NCI-H748 (cell line): ENCODE measurements at regions not wholly inside any gene's neighbourhood (a gene's known extent, or its start where the extent isn't known, plus 50 kb on each side); places are given as distances from the start of the nearest gene placed in this dataset.

Experiments
- DNase-seq: peaks from one replicate; lab custom pipeline; 2025; ENCODE audit not compliant: unreplicated experiment; lab: John Stamatoyannopoulos, UW

DNA sequence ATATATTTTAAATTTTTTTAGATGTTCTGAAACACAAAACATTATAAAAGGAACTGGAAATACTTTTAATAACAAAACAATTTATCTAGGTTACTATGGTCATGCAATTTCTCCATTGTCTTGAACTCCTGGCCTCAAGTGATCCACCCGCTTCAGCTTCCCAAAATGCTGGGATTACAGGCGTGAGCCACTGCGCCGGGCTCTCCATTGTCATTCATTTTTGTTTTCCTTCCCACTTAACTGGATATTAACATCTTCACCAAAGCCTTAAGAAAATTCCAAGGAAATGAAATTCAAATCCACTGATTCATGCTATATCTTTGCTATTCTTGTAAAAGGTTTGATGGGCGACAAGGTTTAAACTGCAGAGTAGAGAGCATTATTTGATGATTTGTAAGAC lies 279.5 kb upstream of the PKN2 start:
- no peak for DNase-seq

DNA sequence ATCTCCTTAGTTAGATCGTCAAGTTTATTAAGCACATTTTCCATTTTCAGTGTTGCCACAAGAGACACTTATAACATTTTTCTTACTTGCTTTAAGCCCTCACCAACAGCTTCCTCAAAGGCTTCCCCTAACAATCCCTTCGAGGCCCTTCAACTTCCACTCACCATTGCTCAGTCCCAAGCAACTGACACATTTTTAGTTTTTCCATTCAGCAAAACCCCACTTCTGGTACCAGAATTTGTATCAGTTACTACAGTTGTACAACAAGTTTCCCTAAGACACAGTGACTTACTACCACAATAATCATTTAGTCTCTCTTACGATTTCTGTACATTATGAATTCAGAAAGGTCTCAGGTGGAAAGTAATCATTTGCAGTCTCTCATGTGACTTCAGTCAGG lies 276.8 kb upstream of the PKN2 start:
- no peak for DNase-seq

DNA sequence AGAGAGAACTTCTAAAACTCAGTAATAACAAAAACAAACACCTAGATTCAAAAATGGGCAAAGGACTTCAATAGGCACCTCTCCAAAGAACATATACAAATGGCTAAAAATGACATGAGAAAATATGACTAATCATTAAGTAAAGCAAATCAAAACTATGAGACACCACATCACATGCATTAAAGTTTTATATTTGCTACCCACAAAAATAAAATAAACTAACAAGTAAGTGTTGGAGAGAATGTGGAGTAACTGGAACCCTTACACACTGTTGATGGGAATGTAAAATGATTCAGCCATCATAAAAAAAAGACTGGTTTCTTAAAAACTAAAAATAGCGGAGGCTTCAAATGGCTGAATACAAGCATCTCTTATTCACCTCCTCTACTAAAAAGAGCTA lies 262.1 kb upstream of the PKN2 start:
- DNase-seq = no peak

DNA sequence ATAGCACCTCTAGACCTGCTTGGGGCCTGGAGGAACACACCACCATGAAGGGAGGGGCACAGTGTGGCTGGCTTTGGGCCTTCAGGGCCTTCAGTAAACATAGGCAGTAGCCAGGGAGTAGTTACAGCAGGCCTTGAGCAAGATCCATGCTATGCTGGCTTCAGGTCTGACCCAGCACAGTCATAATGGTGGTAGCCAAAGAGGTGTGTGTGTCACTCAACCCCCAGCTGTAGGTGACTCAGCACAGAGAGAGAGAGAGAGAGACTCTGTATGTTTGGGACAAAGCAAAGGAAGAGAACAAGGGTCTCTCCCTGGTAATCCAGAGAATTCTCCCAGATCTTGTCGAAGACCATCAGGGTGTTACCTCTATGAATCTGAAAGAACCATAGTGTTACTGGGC lies 250.5 kb upstream of the PKN2 start:
- DNase-seq = no peak

DNA sequence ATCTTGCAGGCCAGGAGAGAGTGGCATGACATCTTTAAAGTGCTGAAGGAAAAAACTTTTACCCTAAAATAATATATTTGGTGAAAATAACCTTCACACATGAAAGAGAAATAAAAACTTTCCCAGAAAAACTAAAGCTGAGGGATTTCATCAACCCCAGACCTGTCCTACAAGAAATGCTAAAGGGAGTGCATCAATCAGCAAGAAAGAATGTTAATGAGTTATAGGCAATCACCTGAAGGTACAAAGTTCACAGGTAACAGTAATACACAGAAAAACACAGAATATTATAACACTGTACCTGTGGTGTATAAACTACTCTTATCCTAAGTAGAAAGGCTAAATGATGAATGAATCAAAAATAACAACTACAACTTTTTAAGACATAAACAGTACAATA lies 249.2 kb upstream of the PKN2 start:
- no peak for DNase-seq

DNA sequence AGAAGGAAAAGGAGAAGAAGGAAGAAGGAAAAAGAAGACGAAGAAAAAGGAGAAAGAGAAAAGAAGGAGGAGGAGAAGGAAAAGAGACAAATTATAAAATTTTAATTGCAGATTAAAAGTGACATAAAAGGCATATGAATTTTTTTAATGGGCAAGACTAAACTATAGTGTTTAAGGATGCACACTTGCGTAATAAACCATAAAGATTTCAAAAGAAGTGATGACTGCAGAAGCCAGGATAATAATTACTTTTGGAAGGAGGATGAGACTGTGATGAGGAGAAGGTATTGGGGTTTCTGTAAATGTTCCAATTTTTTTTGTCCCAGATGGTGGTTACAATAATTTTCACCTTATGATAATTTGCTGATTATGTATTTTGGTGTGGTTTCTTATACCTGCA lies 243.1 kb upstream of the PKN2 start:
- DNase-seq = no peak

DNA sequence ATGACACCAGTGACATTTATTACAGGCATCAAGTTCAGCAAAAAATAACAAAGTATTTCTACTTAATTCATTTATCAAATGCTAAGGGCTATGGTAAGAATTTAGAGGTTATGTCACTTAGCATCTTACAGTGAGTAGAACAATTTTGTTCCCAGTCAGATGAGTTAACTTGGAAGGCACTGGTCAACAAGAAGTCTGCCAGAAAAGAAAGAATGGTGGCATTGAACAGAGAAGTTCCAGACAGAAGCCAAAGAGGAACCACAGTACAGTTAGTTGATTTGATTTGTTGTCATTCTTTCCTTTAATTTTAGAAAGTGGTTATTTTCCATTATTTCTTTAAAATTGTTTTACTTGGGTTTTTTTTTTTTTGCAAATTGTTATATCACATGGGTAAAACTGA lies 232.2 kb upstream of the PKN2 start:
- no peak for DNase-seq

DNA sequence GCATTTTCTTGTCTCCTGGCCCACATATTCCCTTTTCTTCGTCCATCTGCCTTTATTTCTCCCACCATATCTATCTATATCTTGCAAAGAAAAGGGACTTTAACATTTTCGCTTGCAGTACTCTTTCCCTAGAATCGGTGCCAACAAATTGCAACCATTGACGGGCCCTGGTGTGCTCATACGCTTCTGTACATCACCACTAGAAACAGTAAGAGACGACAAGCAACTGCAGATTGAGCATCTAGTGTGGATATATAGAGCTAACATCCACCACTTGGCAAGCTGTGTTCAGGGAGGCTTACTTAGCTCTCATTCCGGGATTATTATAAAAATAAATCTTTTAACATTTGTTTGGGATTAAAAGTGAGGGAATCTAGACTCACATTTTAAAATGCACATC lies 230.8 kb upstream of the PKN2 start:
- DNase-seq = no peak

DNA sequence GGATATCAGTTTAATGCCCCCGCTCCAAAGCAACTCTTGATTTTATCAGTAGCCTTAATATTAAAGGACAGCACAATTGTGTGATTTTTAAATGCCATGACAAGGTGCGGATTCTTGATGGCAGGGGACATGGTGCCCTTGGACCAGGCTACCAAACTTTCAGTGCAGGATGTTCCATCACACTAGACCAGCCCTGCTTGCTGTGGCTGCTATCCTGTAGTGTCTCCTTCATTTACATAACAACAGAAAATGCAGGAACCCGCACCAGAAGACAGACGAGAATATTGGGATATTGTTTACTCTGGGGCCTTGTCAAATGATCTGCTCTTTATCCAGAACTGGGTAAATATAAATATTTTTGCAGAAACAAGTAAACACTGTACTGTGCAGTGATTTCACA lies 229.3 kb upstream of the PKN2 start:
- DNase-seq = no peak

DNA sequence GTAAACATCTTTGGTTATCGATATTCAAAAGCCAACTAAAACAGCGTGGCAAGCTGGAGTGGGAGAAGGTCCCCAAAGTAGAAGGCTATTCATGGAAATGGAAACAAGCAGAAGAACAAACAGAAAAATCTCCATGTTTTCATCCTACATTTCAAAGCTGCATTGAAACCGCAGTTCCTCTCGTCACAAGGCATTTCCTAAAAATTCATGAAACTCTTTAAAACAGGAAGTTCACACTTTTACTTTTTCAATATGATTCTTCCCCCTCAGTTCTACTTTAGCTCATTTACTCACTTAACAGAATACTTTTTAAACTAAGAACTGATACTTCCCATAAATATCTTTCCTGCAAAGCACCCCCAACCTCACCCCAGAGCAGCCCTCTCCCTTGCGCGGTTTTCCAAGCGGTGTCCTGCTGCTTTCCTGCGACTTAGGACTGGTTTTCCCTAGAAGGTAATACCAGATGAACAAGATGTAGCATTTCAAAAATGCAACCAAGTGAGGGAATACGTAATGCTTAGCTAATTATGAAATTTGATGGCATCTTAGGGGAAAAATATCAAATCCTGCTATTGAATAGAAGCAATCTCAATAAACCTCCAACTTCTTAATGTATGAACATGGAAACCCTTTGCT lies 228.3 kb upstream of the PKN2 start:
- DNase-seq = no peak

DNA sequence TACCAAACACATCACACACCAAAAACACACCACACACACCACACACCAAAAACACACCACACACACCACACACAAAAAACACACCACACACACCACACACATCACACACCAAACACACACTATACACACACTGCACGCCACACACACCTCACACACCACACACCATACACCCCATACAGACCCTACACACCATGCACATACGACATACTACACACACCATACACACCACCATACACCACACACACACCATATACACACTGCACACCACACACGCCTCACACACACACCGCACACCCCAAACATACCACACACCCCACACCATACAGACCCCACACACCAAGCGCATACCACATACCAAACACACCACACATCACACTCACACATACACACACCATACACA lies 226.9 kb upstream of the PKN2 start:
- no peak for DNase-seq

DNA sequence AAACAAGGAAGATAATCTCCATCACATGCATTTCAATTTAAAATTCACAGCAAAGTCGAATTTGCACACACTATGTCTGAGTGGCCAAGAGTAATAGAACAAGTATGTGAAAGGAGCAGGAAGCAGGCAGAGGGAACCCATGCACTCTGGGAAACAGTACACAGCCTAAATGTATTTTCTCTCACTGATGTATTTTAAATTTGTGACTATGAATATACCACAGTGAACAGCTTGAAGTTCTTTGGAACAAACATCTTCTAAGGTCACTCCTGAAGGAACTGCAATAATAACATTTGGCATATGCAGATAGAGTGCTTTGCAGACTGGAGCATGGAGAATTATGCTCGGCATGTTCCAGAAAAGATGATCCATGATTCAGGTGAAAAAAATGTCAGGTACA lies 223.1 kb upstream of the PKN2 start:
- DNase-seq = no peak

DNA sequence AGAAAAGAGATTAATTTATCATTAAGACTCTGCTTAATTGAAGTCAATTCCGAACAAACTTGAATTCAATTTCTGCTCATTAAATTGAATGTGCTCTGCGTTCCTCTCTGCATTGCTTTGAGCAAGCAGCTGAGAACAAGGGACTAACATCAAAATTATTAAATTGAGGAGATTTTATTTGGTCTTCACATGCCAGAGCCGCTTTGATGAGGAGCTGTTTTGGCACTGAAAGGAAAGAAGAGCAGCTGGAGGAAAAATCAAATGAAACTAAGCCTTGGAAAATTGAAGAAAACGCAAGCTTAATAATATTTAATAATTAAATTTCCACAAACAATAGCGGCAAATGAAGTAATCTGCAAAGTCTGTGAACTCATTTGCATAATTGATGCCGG lies 222.0 kb upstream of the PKN2 start:
- peak; percentile 33 for DNase-seq

DNA sequence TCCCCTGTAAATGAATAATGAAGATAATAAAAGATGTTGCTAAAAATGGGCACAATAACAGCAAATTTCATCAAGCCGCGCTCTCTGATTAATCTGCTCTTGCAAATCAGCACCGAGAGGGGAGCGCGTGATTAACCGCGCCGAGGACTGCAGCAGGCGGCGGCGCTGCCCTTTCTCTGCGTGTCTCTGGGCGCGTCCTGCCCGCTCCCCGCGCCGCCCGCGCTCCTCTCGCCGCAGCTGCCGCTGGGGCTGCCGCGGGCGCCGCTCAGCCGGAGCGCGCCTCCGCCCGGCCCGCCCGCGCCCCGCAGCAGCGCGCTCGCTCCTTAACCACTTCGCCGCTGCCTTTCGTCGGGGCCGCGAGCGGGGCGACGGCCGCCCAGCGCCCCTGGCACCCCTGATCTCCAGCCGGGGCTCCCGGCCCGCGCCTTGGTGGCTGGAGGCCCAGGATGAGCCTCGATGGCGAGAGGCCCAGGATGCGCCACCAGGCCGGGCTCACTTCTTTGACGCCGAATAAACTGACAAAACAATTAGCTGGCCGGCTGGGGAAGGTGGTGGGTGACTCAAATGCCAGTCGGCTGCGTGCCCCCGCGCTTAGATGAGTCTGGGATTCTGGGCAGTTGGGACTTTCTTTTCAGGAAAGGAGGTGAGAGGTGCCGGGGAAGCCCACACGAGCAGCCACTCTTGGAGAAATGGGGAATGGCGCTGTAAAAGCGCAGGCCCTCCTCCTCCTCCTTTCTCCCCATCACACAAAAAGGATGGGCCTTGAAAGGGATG lies 221.4 kb upstream of the PKN2 start:
- DNase-seq = peak; percentile 75

DNA sequence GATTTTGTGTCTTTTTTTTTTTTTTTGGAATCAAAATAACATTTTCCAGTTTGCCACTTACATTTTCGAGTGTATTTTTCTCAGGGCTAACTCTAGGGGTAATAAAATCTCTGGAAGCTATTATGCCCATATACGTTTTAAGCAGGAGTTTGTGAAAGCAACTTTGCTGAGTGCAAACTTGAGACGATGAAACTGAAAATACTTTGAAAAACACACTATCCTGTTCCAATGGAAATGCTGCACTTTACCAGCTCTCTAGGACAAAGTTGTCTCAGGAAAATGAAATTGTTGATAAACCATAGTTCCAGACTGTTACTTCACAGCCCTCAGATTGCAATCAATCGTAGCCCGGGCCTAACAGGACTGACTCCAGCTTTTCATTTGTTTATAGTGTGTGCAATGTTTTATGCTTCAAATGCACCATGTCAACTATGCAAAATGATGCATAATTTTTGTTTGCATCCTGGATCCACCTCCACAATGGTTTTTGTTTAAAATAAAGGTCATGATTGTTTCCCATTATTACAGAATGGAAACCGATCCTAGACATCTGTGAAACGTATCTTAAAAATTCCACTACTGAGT lies 220.6 kb upstream of the PKN2 start:
- no peak for DNase-seq

DNA sequence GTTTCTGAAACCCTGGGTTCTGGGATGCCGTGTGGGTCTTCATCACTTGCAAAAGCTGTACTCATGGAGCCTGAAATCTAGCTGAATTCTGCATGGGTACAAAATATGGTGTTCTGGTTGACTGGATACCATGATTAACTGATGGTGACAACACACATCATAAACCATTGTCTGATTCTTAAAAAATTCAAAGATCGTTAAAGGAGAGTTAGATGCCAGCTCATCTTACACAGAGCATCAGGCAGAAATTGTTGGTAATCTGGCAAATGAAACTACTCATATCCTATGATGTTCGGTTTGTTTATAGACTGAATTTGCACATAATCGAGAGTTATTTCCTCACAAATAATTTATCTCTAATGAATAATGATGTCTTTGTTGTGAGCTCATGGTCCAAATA lies 218.1 kb upstream of the PKN2 start:
- no peak for DNase-seq

DNA sequence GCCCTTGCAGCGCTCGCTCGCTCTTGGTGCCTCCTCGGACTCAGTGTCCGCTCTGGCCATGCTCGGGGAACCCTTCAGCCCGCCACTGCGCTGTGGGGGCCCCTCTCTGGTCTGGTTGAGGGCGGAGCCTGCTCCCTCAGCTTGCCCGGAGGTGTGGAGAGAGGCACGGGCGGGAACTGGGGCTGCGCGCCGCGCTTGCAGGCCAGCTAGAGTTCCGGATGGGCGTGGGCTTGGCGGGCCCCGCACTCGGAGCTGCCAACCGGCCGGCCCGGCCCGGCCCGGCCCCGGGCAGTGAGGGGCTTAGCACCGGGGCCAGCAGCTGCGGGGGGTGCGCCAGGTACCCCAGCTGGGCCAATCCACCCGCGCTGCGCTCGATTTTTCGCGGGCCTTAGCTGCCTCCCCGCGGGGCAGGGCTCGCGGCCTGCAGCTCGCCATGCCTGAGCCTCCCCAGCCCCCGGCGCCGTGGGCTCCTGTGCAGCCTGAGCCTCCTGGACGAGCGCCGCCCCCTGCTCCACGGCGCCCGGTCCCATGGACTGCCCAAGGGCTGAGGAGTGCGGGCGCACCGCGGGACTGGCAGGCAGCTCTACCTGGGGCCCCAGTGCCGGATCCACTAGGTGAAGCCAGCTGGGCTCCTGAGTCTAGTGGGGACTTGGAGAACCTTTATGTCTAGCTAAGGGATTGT lies 217.0 kb upstream of the PKN2 start:
- DNase-seq = no peak

DNA sequence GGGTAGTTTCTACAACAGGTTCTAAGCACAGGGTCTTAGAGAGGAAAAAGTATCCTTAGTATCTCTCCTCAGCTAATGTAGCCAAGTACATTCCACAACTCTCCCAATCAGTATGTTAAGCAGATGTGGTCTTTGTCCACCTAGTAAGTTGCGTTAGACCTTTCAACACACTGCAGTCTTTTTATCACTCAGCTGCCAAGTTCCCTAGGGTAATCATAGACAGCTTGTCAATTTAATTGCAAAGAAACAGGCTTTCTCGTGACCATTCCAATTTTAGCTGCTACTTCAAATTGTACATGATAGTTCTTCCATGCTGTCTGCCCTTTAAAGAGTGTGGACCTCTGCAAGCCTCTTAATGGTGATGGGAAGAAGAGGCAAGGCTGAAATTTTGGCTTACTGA lies 211.8 kb upstream of the PKN2 start:
- DNase-seq = no peak

DNA sequence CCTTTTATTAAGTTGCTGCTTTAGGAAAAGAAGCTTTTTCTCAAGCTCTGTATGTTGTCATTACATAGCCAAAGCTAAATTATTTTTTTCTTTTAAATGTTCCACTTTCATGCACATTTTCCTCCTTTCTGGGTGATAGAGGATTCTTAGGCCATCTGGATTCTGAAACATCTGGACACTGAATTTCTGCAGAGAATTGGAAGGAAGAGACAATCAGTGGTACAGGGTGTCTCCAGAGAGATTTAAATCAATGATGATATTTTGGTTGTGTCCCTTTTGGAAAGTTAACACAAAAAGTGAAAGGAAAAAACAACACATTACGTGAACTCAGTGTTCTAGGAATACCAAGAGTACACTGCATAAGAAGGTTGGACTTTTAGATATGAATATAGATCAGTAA lies 211.4 kb upstream of the PKN2 start:
- no peak for DNase-seq

DNA sequence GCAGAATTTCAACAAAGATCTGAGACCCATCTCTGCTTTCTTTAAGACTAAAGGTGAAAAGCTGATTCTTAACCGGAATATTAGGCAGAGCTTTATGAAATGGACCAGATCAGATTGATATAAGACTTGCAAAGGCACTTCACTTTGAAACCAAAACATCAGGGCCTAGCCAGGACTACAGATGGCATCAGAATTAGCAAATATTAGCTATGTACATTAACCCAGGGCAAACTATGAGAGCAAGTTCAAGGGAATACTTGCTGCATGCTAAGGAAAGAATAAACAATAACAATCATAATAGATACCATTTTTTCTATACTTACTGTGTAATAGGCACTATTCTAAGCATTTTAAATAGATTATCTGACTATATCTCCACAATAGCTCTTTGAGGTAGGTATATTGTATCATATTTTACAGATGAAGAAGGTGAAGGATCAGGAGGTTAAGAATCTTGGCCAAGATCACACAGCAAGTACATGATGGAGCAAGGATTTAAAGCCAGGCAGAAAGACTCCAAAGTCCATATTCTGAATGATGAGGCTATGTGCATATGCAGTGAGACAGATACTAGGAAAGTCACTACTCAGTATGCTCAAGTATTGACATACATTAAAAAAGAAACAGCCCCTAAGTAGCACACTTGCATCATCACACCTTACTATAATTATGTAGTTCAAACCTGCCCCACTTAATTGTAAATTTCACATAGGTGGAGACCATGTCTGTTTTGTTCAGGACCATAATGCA lies 209.3 kb upstream of the PKN2 start:
- DNase-seq = no peak

DNA sequence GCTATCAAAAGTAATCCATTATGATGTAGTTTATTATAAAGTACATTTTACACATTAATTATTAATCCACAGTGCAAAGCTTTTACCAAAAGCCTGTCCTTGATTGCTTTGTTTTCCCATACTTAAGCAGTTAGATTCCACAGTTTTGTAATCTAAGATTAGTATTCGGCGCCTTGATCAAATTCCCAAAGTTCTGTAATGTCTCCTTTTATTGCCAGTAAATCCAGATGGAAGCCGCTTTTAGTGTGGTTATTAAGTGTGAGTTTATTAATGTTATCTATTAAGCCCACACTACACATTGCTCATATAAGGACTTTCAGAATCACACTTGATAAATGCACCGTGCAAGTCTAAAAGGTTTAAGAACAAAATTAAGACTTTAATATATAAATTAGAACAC lies 199.2 kb upstream of the PKN2 start:
- DNase-seq = no peak
